Brain microvascular endothelial cell (primary cell): ENCODE measurements at regions not wholly inside any gene's neighbourhood (a gene's known extent, or its start where the extent isn't known, plus 50 kb on each side); places are given as distances from the start of the nearest gene placed in this dataset.

Source experiments
- DNase-seq: peaks from one replicate; pipeline ENCODE4 v3.0.0-alpha.2; 2020
- H3K27ac ChIP-seq: fragments of 250-450 bp; sonication (Bioruptor Pico); 2 replicates; pipeline ENCODE4 v1.5.1; 2020; ENCODE audit warnings: mild to moderate bottlenecking, moderate library complexity
- H3K27me3 ChIP-seq: fragments of 250-450 bp; sonication (Bioruptor Pico); replicated peaks from 2 replicates; pipeline ENCODE4 v1.5.1; 2020; ENCODE audit warnings: mild to moderate bottlenecking
- H3K36me3 ChIP-seq: fragments of 250-450 bp; sonication (Bioruptor Pico); replicated peaks from 2 replicates; pipeline ENCODE4 v1.5.1; 2020; ENCODE audit warnings: mild to moderate bottlenecking
- H3K4me3 ChIP-seq: 2 replicates; pipeline ENCODE4 v1.5.1; 2011; ENCODE audit warnings: low read depth, mild to moderate bottlenecking, control low read depth, low read length, moderate library complexity
- CTCF ChIP-seq: IDR thresholded peaks from 2 replicates; pipeline ENCODE4 v1.5.1; 2011; ENCODE audit warnings: low read depth, mild to moderate bottlenecking, moderate library complexity, low read length, control low read depth, inconsistent platforms; ENCODE audit errors: missing control alignments
- in situ Hi-C: cut with HindIII; loops from 2 replicates; pipeline ENCODE4 v1.10.0; 2017; ENCODE audit warnings: low sequenced_read_pairs, low pct_ligation_motif_present

- Histone ChIP-seq H3K27me3 (no peaks in the 10 kb centered on the region), H3K27ac (no peak overlapping the region), H3K36me3 (no peaks in the 10 kb centered on the region), H3K4me3 (no peak overlapping the region)
- no peak for DNase-seq
- in situ Hi-C loops: no loop called here
- TF ChIP-seq CTCF: no peak
These were observed 350.9 kb downstream of the ZIC1 start for GRCh38 chr3:147760085-147760484.

GRCh38 chr3:147760941-147761340 is 351.8 kb downstream of the ZIC1 start:
- no peaks in the 10 kb centered on the region for H3K27me3 ChIP-seq
- in situ Hi-C loops: no loop called here
- no peak overlapping the region for H3K4me3 ChIP-seq
- H3K36me3 ChIP-seq: no peaks in the 10 kb centered on the region
- H3K27ac ChIP-seq: no peak overlapping the region
- TF ChIP-seq CTCF: no peak
- DNase-seq: no peak

- Histone ChIP-seq H3K36me3 (no peaks in the 10 kb centered on the region), H3K4me3 (no peak overlapping the region), H3K27ac (no peak overlapping the region), H3K27me3 (no peaks in the 10 kb centered on the region)
- DNase-seq: no peak
- TF ChIP-seq CTCF: no peak
- in situ Hi-C loops: no loop called here
These were observed 364.0 kb downstream of the ZIC1 start for GRCh38 chr3:147773116-147773630.

- DNase-seq: no peak
- Histone ChIP-seq H3K4me3 (no peak overlapping the region), H3K36me3 (no peaks in the 10 kb centered on the region), H3K27me3 (no peaks in the 10 kb centered on the region), H3K27ac (no peak overlapping the region)
- TF ChIP-seq CTCF: no peak
- in situ Hi-C loops: no loop called here
These were observed 366.2 kb downstream of the ZIC1 start for GRCh38 chr3:147775411-147775810.

- TF ChIP-seq CTCF: no peak
- no peaks in the 10 kb centered on the region for H3K36me3 ChIP-seq
- H3K4me3 ChIP-seq: no peak overlapping the region
- in situ Hi-C loops: no loop called here
- no peak for DNase-seq
- no peak overlapping the region for H3K27ac ChIP-seq
- no peaks in the 10 kb centered on the region for H3K27me3 ChIP-seq
These were observed 366.8 kb downstream of the ZIC1 start for GRCh38 chr3:147775816-147776530.

GRCh38 chr3:147793841-147794240 is 384.7 kb downstream of the ZIC1 start:
- H3K27me3 ChIP-seq: no peaks in the 10 kb centered on the region
- H3K36me3 ChIP-seq: no peaks in the 10 kb centered on the region
- in situ Hi-C loops: no loop called here
- DNase-seq: no peak
- H3K27ac ChIP-seq: no peak overlapping the region
- H3K4me3 ChIP-seq: no peak overlapping the region
- TF ChIP-seq CTCF: no peak
